GM21576 (cell line): ENCODE measurements at regions not wholly inside any gene's neighbourhood (a gene's known extent, or its start where the extent isn't known, plus 50 kb on each side); places are given as distances from the start of the nearest gene placed in this dataset.

Experiments used
- ATAC-seq: cut with Tn5 transposase; IDR thresholded peaks from one replicate; pipeline ENCODE4 v1.9.1; 2021; ENCODE audit warnings: mild to moderate bottlenecking, moderate library complexity; ENCODE audit not compliant: unreplicated experiment

DNA sequence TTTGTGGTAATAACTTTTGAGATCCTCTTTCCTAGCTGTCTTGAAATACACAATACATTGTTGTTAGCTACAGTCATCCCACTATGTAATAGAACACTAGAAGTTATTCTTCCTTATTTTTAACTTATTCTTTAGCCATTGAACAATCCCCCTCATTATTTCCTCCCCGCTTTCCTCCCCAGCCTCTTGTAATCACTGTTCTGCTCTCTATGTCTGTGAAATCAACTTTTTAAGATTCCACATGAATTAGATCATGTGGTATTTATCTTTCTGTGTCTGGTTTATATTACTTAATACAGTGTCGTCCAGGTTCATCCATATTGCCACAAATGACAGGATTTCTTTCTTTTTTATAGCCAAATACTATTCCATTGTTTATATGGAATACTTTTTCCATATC, 72.9 kb downstream of the SLC10A2 start:
- ATAC-seq: no peak

DNA sequence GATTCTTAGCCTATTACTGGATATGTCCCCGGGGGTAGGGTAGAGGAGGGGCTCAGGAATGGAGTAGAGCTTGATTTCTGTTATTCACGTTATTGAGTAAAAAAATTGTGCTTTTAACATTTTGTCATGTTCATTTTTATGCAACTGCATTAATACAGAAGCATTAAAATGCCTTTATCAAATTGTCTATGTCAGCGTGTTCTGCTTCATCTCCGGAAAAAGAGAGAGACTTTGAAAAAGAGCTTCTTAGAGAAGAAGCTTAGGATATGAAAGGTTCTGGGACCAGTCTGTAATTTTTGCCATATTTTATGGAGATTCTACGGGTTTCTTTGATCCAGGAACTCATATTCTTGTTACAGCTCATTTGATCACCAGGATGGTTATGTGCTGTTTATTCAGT, 82.0 kb downstream of the SLC10A2 start:
- ATAC-seq: no peak

DNA sequence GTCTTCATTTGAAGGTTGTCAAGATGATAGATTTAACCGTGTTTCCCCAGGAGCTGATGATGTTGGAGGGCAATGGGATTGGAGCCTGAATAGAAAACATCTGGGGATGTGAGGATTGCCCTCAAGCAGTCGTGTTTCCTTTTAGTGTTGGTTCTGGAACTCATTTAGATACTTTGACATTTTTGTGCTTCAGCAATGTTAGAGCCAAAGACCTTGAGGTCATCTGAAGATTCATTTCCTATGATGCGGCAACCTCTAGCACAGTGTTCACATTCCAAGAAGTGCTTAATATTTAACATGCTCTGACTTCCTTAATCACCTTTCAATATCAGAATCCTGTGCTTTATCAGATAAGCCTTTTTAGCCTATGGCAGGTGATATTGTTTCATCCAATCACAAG, 82.7 kb downstream of the SLC10A2 start:
- ATAC-seq: no peak

DNA sequence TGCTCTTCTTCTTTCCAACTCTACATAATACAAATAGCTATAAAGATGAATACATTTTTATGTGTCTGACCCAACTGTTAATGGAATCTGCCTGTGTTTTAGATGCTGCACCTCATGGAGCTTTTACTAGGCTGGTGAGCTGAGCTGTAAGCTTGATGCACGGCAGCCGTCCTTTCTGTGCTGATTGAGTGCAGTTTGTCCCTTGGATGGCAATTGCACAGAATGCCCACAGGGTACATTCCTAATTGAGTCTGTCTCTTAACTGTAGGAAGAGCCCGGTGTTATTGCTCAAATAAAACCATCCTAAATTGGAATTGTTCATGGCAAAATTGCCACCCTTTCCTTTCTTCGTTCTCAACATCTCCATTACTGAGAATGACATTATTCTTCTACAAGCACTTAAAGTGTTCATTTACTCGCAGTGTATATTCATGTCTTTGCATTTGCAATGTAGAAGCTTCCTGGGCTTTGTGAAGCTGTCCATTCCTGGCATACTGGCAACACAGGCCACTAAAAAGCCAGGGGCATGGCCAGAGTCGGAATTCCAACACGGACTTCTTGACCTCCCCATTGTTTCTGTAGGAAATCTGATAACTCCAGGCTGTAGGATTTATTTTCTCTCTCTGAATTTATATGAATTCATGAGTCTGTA, 85.8 kb downstream of the SLC10A2 start:
- no peak for ATAC-seq

DNA sequence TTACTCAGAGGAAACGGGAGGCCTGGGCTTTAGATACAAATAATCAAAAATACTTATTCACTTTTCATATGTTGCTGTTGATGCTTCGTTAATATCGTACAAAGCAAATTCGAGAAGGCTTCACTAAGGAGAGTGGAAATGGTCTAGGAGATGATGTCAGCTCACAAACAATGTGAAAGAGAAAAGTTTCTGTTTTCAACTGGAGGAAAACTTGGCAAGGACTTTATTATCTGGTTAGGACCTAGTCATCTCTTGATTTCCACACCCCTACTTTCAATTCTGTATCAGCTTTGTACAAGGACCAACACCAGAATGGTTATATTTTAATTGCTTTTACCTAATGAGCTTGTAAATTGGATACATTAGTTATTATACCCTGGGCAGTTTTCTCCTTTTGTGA, 88.0 kb downstream of the SLC10A2 start:
- no peak for ATAC-seq

DNA sequence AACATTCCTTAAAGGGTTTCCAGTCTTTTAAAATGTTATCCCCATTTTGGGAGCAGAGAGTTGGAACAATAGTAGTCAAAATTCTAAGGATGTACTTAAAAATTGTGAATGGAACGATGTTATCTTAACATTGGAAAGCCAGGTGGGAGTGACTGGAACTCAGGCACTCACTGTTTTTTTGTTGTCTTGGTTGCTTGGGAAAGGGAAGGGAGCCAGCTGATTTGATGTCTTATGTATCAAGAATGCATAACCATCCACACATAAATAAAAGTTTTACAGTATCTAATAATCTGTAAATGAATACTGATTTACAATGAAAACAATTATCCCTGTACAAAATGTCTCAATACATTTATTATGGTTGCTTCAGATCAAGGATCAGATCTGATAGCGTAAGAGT, 88.7 kb downstream of the SLC10A2 start:
- no peak for ATAC-seq

DNA sequence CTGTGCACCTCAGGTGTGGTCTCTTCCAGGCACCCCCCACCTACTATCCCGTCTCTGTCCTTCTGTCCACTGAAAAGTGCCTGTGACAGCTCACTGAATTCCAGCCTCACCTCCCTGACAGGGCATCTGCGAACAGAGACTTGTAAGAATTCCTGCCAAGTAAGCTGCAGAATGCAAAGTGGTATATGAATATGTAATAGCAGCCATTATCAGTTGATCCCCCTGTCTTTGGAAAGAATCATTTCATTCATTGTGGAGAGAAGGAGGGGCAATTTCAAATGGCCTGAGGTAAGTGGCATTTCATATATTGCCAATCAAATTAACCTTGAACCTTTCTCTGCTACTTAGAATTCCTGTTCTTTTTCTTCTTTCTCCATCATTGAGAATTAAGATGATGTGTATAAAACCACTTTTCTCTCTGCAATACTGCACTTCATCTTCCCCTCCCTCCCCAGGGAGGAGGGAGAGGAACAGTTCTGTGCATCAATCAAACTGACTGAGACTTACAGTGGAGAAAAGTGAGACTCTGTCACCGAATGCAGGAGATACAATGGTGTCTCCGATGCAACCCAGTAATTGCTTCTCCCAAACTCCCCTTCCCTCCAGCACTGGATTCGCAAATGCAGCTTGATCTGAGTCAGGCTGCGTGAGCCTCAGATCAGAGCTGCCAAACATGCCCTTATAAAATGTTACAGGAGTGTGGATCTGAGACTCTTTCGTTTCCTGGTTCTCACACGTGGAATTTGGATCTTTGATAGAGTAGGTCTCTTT, 91.7 kb downstream of the SLC10A2 start:
- no peak for ATAC-seq

DNA sequence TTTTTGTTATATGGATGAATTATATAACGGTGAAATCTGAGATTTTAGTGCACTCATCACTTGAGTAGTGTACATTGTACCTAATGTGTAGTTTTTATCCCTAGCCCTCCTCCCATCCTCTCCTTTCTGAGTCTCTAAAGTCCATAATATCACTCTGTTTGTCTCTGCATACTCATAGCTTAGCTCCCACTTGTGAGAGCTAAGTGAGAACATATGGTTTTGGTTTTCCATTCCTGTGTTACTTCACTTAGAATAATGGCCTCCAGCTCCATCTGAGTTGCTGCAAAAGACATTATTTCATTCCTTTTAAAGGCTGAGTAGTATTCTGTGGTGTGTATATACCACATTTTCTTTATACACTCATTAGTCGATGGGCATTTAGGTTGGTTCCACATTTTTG, 94.0 kb downstream of the SLC10A2 start:
- ATAC-seq: no peak

DNA sequence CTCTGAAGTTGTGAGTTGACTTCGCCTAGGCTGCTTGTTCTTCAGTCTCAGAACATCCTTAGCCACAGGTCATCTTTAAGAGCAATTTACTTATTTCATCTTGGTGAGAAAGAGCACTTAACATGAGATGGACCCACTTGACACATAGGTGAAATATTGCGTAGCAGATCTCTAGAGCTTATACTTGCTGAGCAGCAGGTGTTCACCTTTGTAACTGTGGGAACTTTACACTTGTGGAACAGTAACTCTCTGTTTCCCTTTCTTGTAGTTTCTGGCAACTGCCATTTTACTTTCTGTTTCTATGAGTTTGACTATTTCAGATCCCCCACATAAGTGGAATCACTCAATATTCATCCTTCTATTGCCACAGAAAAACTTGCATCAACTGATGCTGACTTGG, 95.7 kb downstream of the SLC10A2 start:
- peak; percentile 97 for ATAC-seq

DNA sequence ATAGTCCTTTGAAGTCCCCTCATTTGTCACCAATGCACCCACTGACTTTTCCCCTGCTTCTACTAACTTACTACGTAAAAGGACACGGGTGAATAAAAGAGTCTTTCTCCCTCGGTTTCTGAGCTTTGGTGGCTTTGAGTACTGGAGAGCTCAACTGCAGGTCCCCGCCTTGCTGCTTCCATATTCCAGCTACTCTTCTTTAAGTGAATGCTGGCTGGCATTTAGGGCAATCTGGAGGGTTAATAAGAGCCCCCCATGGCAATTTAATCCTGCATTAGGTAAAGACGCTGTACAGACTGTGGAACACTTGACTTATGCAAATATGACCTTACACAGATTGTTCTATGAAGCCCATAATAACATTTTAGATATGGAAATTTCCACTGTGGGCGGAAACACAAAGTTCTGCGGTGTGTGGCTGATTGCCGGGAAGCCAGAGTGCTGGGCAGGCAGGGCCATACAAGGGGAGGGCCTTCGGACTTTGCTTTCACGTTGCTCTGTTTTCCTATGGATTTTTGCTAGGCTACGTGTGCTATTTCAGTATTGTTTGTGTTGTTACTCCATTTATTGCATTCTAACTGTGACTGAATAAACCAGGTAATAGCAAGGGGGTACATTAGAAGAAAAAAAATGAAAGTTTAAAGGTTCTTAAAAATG, 97.5 kb downstream of the SLC10A2 start:
- ATAC-seq: no peak

DNA sequence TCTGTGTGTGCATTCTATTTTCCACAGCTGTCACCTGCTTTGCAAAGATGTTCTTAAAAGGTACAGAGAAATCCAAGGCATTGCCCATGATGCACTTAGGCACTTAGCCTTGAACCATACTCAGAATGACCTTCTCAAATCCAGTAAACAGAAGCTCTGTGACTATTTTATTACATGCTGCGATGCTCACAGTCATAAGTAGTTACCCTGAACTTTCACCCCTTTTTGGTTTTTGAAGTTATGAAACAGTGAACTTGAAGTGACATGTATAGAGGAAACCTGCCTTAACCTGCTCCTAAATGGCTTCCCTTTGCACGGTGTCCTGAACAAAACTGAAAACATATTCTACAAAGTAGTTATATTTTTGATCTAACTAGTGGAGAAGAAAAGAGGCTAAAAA, 100.4 kb downstream of the SLC10A2 start:
- no peak for ATAC-seq

DNA sequence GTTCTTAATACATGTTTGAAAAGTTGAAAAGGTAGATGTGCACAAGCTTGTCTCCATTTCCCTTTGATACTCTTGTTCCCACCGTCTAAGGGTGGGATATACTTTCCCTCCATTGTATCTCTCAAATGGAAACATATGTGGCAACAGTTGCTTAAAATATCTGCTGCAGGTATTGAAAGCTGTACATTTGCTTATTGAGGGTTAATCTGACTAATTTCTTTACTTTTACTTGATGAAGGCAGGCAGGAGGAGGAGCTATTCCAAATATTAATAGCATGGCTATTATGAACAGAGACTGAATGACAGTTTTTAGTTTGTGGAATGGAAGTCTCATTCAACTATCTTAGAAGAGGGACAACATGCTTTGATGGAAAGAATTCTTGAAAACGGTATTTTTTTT, 103.8 kb downstream of the SLC10A2 start:
- no peak for ATAC-seq

DNA sequence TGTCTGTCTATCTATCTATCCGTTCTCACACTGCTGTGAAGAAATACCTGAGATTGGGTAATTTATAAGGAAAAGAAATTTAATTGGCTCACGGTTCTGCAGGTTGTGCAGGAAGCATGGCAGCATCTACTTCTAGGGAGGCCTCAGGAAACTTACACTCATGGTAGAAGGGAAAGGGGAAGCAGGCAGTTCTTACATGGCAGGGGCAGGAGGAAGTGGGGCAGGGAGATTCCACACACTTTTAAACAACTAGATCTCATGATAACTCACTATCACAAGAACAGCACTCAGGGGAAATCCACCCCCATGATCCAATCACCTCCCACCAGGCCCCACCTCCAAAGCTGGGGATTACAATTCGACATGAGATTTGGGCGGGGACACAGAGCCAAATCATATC, 105.3 kb downstream of the SLC10A2 start:
- no peak for ATAC-seq

DNA sequence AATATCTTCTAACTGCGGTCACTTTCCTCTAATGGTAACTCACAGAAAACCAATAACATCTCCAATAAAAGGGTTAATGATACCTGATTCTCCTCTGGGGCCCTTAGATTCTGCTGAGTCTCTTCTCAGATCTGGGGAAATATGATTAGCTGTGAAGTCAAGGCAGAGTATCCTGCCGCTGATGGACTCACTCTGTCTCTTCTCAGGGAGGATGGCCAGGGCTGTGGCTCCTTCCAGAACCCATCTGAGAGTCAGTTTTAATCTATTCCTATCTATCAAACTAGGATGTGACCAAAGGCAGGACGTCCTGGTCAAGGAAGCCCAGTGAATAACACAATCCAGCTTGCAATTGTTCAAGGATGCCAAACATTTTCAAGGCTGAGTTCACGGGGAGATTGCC, 109.8 kb downstream of the SLC10A2 start:
- ATAC-seq: no peak

DNA sequence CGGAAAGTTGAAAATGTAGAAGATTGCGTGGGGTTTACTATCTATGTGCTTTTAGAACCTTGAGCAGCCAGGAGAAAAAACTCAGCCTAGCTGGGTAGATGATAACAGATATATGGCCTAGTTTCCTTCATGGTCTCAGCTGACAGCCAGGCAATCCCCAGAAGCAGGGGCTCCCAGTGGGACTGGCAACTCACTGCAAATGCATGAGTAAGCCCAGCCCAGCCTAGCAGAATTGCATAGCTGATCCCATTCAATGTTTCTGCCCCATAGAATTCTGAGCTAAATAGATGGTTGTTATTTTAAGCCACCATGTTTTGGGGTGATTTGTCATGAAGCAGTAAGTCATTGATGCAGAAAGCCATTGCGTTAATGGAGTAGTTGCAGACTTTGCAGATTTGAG, 108.5 kb downstream of the ERCC5 start:
- no peak for ATAC-seq

DNA sequence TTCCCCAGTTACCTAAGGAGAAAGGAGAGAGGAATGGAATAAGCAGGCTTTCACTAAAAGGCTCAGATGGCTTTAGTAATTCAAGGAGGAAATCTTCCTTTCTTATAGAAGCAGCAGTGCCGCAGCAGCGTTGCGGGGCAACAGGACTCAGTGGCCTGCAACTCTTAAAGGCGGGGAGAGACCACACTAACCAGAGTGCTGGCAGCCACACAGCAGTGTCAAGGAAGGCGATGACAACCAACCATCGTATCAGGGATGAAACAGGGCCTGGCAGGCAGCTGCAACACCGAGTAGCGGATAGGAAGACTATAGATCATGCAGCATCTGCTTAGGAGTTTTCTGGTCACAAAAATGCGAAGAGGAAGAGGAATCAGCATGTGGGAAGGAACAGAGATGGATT, 106.0 kb downstream of the ERCC5 start:
- ATAC-seq: no peak

DNA sequence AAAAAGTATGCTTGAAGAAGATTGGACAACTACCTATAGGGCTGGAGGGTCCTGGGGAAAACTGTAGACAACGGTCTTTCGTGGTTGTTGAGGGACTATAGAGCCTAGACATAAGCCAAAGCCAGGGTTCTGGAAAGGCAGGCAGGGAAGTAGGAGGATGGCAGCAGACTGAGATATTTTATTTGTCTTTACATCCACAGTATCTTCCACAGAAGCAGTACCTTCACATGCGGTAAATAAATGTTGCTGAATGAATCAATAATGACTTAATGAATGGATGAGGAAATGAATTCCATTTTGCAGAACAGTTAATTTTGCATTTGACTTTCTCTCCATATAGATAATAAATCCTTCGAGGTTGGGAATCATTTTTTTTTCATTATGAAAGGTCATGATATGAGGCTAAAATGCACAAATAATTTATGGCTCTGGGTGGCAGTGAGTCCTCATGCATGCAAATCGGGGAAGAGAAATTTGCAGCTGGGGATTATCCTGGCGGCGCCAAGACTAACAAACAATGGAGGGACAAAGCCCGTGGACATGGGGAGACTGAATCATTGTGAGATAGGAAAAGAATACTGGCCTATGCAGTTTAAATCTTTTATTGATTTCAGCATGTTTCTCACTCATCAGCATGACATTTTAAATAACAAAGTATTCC, 102.0 kb downstream of the ERCC5 start:
- ATAC-seq: no peak

DNA sequence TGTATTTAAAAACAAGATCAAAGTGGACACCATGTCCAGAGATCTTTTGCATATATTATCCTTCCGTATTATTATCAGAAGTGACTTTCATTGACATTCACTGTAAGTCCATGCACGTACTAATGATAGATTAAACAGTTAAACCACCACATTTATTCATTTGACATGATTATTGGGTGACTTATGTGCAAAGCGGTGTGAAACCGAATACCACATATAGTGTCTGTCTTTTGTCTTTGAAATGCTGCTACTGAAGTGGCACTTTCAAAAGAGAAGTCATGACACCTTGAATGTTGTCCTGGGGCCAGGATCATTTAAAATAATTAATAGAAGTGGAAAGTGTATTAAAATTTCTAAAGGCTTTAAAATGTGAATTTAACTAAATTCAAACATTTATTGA, 100.1 kb downstream of the ERCC5 start:
- ATAC-seq: no peak

DNA sequence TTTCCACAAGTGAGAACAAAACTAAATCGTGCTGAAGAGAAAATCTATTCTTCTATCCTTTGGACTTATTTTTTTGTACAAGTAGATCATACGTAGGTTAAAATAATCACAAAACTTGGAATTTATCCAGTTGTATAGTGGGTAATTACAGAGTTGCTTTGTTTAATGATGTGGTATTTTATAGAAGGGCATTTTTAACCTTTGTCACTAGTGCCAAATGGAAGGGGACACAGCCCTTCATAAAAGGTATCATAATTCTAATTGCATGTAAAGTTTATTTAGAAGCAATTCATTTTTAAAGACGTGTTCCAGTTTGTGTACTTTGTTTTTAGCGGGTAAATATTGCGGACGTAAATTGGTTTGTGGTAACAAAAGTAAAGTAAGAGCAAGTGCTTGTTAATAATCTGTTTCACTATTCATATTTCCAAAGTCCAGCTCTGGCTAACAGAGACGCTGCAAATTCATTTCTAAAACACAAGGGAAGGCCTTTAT, 99.5 kb downstream of the ERCC5 start:
- no peak for ATAC-seq

DNA sequence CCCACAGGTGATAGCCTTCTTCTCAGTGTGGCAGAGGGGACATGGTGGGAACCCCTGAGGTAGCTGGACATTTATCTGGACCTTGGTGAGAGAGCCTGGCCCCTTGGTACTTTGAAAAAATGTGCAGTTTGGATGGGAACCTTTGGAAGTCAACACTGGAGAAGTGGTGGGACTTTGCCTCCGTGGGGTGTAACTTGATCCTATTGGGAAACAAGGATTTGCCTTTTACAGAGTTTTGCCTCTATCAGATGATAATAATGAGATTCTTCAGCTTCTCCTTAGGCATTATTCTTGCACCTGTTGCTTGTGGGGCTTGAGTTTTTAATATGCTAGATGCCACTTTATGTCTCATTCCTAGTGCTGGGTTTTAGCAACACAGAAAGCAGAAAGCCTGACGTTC, 99.0 kb downstream of the ERCC5 start:
- no peak for ATAC-seq

DNA sequence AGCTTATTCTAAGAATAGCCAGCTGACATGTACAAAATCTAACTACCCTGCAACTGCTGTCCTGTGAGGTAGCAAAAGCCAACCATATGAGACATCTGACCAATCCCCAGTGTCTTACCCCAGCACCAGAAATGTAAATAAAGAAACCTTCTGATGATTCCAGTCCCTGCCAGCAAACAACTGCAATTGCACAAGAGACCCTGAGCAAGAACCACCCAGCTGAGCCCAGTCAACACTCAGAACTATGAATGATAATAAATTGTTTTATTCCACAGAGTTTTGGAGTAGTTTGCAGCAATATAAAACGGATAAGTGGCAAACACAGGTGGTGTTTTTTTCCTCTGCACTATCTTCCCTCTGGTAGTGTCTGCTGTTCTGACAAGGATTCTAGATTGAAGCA, 94.9 kb downstream of the ERCC5 start:
- no peak for ATAC-seq

DNA sequence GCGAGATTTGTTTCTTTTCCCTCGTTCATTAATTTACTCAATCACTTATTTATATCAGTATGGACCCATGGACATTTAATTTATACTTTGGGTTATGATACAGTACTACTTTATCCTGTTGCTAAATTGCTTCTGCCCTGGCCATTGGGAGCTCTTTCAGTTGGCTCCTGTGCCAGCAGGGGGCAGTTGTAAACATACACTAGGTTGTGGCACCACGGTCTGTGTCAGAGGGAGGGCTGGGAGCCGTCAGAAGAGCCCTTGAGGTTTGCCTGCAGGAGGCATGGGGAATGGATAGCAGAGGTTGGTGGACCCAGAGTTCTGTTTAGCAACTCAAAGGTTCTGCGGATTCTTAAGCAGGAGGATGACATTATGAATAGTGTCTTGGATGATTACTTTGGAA, 94.3 kb downstream of the ERCC5 start:
- no peak for ATAC-seq
